HCT116 (cell line): ENCODE measurements at regions not wholly inside any gene's neighbourhood (a gene's known extent, or its start where the extent isn't known, plus 50 kb on each side); places are given as distances from the start of the nearest gene placed in this dataset.

Experiments
- ATAC-seq: fragments of 200-7000 bp; cut with Tn5 transposase; 2 replicates; pipeline ENCODE4 v1.9.1; 2020; ENCODE audit warnings: mild to moderate bottlenecking, moderate library complexity
- BruUV-seq: library from RNA; stranded (reverse); fragments of 400-500 nt; replicated peaks from 2 replicates; lab custom pipeline; 2021; lab: Mats Ljungman, UMichigan
- CTCF ChIA-PET: fragments of 300-600 bp; sonication (Branson Sonifier 250); formaldehyde crosslinking; loops from one replicate; lab custom pipeline; 2021; ENCODE audit warnings: antibody characterized with exemption; lab: Charles Lee
- POLR2A ChIA-PET: fragments of 300-600, 350-600 bp; sonication (Branson Sonifier 250); formaldehyde crosslinking; loops from one replicate; lab custom pipeline; 2021; ENCODE audit warnings: antibody characterized with exemption; lab: Charles Lee
- RAD21 ChIA-PET, 2 experiments: fragments of 300-600 bp; sonication (Branson Sonifier 250); formaldehyde crosslinking; loops; one replicate each; lab custom pipeline; 2023; ENCODE audit warnings: low total read pairs in 2 of 2; ENCODE audit not compliant: uncharacterized antibody in 2 of 2, unreplicated experiment in 2 of 2, low non-redundant PET in 1 of 2; lab: Charles Lee
- DNase-seq: peaks from one replicate; pipeline ENCODE4 v3.0.0-alpha.2; 2010; ENCODE audit warnings: low read depth, low spot score
- H2AFZ ChIP-seq: fragments of 200-600 bp; shearing (Covaris generic), sonication (generic); 2 replicates; pipeline ENCODE4 v1.6.1; 2017; ENCODE audit warnings: low read depth, mixed run types, mixed read lengths, antibody characterized with exemption, low read length; ENCODE audit not compliant: poor library complexity, severe bottlenecking
- H3K27ac ChIP-seq: 2 replicates; pipeline ENCODE4 v1.5.1; 2012; ENCODE audit warnings: low read depth, low read length
- H3K27me3 ChIP-seq: fragments of 200-600 bp; sonication (generic); 2 replicates; pipeline ENCODE4 v1.6.1; 2016; ENCODE audit warnings: mixed run types, low read length, mixed read lengths; ENCODE audit not compliant: insufficient read depth
- H3K36me3 ChIP-seq, 2 experiments: fragments of 200-500 bp in 1 of 2; fragments of 200-600 bp in 1 of 2; sonication (Bioruptor generic) in 1 of 2; sonication (generic) in 1 of 2; 2 replicates each; pipeline versions ENCODE4 v1.5.1 to v1.6.1; 2014 to 2016; ENCODE audit warnings: low read length in 2 of 2, inconsistent platforms in 1 of 2, mixed read lengths in 1 of 2, mixed run types in 1 of 2; ENCODE audit not compliant: insufficient read depth in 2 of 2, control insufficient read depth in 1 of 2
- H3K4me1 ChIP-seq, 2 experiments: fragments of 200-600 bp in 1 of 2; sonication (generic) in 1 of 2; 2 replicates each; pipeline versions ENCODE4 v1.5.1 to v1.6.1; 2012 to 2017; ENCODE audit warnings: low read length in 2 of 2, inconsistent platforms in 1 of 2, mild to moderate bottlenecking in 1 of 2, mixed read lengths in 1 of 2, mixed run types in 1 of 2, moderate library complexity in 1 of 2; ENCODE audit not compliant: insufficient read depth in 2 of 2, control insufficient read depth in 1 of 2
- H3K4me2 ChIP-seq: fragments of 200-600 bp; sonication (generic); 2 replicates; pipeline ENCODE4 v1.6.1; 2017; ENCODE audit warnings: mixed run types, low read length, mixed read lengths
- H3K4me3 ChIP-seq, 2 experiments: fragments of 200-600 bp in 1 of 2; sonication (generic) in 1 of 2; replicated peaks in 1 of 2; 2 replicates each; pipeline ENCODE4 v1.5.1; 2011 to 2016; ENCODE audit warnings: low read length in 2 of 2, control low read depth in 1 of 2, low read depth in 1 of 2, mild to moderate bottlenecking in 1 of 2, mixed read lengths in 1 of 2, mixed run types in 1 of 2
- H3K79me2 ChIP-seq: fragments of 200-600 bp; sonication (generic); 2 replicates; pipeline ENCODE4 v1.6.1; 2017; ENCODE audit warnings: mild to moderate bottlenecking, mixed run types, low read length, moderate library complexity, mixed read lengths; ENCODE audit not compliant: insufficient read depth
- H3K9ac ChIP-seq: fragments of 200-600 bp; sonication (generic); 2 replicates; pipeline ENCODE4 v1.6.1; 2016; ENCODE audit warnings: low read length, mixed read lengths
- H3K9me2 ChIP-seq: fragments of 200-600 bp; sonication (generic), shearing (Covaris generic); 2 replicates; pipeline ENCODE4 v1.6.1; 2017; ENCODE audit warnings: mixed run types, mild to moderate bottlenecking, moderate library complexity; ENCODE audit not compliant: insufficient read depth
- H3K9me3 ChIP-seq, 2 experiments: fragments of 200-500 bp in 1 of 2; fragments of 200-600 bp in 1 of 2; sonication (Bioruptor generic) in 1 of 2; sonication (generic) in 1 of 2; 2 replicates each; pipeline ENCODE4 v1.6.1; 2014 to 2017; ENCODE audit warnings: low read length in 2 of 2, mixed read lengths in 2 of 2, inconsistent platforms in 1 of 2, low read depth in 1 of 2, mild to moderate bottlenecking in 1 of 2, mixed run types in 1 of 2, moderate library complexity in 1 of 2; ENCODE audit not compliant: control insufficient read depth in 1 of 2, insufficient read depth in 1 of 2
- H4K20me1 ChIP-seq: fragments of 200-600 bp; sonication (generic), shearing (Covaris generic); 2 replicates; pipeline ENCODE4 v1.6.1; 2017; ENCODE audit warnings: mixed run types, mild to moderate bottlenecking, moderate library complexity; ENCODE audit not compliant: insufficient read depth
- CBX3 ChIP-seq: IDR thresholded peaks from 2 replicates; pipeline ENCODE4 v1.6.1; 2012; ENCODE audit warnings: low read depth
- CEBPB ChIP-seq: IDR thresholded peaks from 2 replicates; pipeline ENCODE4 v1.6.1; 2012; ENCODE audit warnings: low read depth
- CTCF ChIP-seq, 3 experiments: fragments of 200-600 bp in 1 of 3; sonication (generic) in 1 of 3; IDR thresholded peaks in 2 of 3; conservative IDR thresholded peaks in 1 of 3; 2 replicates each; pipeline ENCODE4 v1.5.1; 2012 to 2017; ENCODE audit warnings: low read depth in 2 of 3, low read length in 2 of 3, antibody characterized with exemption in 1 of 3, borderline replicate concordance in 1 of 3, control low read depth in 1 of 3, mild to moderate bottlenecking in 1 of 3, mixed read lengths in 1 of 3, mixed run types in 1 of 3, moderate library complexity in 1 of 3; ENCODE audit not compliant: insufficient read depth in 1 of 3
- EGR1 ChIP-seq: IDR thresholded peaks from 2 replicates; pipeline ENCODE4 v1.6.1; 2012; ENCODE audit warnings: low read depth
- EZH2phosphoT487 ChIP-seq: fragments of 200-600 bp; IDR thresholded peaks from 2 replicates; pipeline ENCODE4 v1.6.1; 2018; ENCODE audit warnings: antibody characterized with exemption, borderline replicate concordance
- FOSL1 ChIP-seq: IDR thresholded peaks from 2 replicates; pipeline ENCODE4 v1.6.1; 2012; ENCODE audit warnings: low read depth
- JUND ChIP-seq: IDR thresholded peaks from 2 replicates; pipeline ENCODE4 v1.6.1; 2012
- POLR2A ChIP-seq: IDR thresholded peaks from 2 replicates; pipeline ENCODE4 v1.7.0; 2011; ENCODE audit warnings: borderline replicate concordance; ENCODE audit not compliant: insufficient read depth, insufficient read length; ENCODE audit errors: extremely low read depth
- POLR2AphosphoS5 ChIP-seq: IDR thresholded peaks from 2 replicates; pipeline ENCODE4 v1.6.1; 2011; ENCODE audit warnings: mild to moderate bottlenecking, low read depth, low read length, moderate library complexity
- SIN3A ChIP-seq: IDR thresholded peaks from 2 replicates; pipeline ENCODE4 v1.6.1; 2012; ENCODE audit warnings: low read depth
- SRF ChIP-seq: IDR thresholded peaks from 2 replicates; pipeline ENCODE4 v1.6.1; 2012; ENCODE audit warnings: low read depth
- TCF7L2 ChIP-seq: IDR thresholded peaks from 2 replicates; pipeline ENCODE4 v1.7.0; 2011; ENCODE audit warnings: borderline replicate concordance, inconsistent platforms; ENCODE audit not compliant: insufficient read depth, insufficient read length; ENCODE audit errors: extremely low read depth
- ZNF274 ChIP-seq: fragments of 200-500 bp; sonication (Bioruptor generic); IDR thresholded peaks from 2 replicates; pipeline ENCODE4 v1.6.1; 2014; ENCODE audit warnings: mild to moderate bottlenecking, low read depth, low read length, inconsistent platforms
- intact Hi-C: fragments of 100-400 bp; cut with micrococcal nuclease; formaldehyde crosslinking; loops from 2 replicates; pipeline ENCODE4 v1.10.0; 2022
- TF ChIP-seq, protein P1 (sequence below): IDR thresholded peaks from 2 replicates; pipeline ENCODE4 v1.6.1; 2012
- TF ChIP-seq, protein P2 (sequence below): IDR thresholded peaks from 2 replicates; pipeline ENCODE4 v1.6.1; 2012; ENCODE audit warnings: low read depth

DNA sequence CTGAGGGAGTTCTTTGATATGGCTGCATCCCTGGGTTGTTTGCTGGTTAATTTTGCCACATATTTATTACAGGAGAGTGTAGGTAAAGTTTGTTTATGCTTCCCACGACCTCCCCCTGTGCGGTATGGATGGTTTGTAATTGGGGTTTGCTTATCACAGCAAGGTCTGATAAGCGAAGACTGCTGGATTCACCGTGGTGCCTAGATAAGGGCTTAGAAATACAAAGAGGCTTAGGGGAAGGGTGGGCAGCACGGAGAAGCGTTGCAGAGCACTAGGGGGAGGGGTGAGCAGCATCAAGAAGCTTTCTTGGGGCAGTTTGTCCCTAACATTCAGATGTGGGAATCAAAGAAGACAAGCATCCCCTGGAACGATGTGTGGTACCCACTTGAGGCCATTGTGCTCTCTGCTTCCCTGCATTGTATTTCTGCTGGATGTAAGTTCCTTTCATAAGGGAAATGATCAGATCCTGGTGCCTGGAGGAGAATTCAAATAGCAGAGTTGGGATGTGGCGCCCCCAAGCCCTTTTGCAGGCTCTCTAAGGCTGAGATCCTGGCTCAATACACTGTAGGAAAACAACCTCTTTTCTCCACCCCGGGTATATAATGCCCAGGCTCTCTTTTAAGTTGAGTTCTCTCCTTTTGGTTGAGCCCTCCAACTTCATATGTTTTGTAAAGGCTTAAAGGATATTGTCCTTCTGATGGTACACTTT is 598.1 kb upstream of the ADGRL4 start:
- Histone ChIP-seq H3K9ac (no peak overlapping the region), H3K4me2 (no peak overlapping the region), H3K36me3 (no peaks in the 10 kb centered on the region)
- RAD21 ChIA-PET, result no interaction called here
- TF ChIP-seq TCF7L2 (no peak), CBX3 (no peak), ZNF274 (no peak), CEBPB (no peak), EGR1 (no peak), EZH2phosphoT487 (no peak), JUND (no peak), SRF (no peak), CTCF (IDR thresholded peaks at IDR 0.05 in 2 of 3, conservative IDR thresholded peaks at IDR 0.05 in 1 of 3; ENCODE audit: borderline replicate concordance in 1 of 3, insufficient read depth in 1 of 3, low read depth in 2 of 3, low read length in 2 of 3) (no peak), POLR2AphosphoS5 (no peak), POLR2A (no peak), SIN3A (no peak), FOSL1 (no peak)
- TF ChIP-seq, protein P1, sequence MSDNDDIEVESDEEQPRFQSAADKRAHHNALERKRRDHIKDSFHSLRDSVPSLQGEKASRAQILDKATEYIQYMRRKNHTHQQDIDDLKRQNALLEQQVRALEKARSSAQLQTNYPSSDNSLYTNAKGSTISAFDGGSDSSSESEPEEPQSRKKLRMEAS, result no peak
- TF ChIP-seq, protein P2, sequence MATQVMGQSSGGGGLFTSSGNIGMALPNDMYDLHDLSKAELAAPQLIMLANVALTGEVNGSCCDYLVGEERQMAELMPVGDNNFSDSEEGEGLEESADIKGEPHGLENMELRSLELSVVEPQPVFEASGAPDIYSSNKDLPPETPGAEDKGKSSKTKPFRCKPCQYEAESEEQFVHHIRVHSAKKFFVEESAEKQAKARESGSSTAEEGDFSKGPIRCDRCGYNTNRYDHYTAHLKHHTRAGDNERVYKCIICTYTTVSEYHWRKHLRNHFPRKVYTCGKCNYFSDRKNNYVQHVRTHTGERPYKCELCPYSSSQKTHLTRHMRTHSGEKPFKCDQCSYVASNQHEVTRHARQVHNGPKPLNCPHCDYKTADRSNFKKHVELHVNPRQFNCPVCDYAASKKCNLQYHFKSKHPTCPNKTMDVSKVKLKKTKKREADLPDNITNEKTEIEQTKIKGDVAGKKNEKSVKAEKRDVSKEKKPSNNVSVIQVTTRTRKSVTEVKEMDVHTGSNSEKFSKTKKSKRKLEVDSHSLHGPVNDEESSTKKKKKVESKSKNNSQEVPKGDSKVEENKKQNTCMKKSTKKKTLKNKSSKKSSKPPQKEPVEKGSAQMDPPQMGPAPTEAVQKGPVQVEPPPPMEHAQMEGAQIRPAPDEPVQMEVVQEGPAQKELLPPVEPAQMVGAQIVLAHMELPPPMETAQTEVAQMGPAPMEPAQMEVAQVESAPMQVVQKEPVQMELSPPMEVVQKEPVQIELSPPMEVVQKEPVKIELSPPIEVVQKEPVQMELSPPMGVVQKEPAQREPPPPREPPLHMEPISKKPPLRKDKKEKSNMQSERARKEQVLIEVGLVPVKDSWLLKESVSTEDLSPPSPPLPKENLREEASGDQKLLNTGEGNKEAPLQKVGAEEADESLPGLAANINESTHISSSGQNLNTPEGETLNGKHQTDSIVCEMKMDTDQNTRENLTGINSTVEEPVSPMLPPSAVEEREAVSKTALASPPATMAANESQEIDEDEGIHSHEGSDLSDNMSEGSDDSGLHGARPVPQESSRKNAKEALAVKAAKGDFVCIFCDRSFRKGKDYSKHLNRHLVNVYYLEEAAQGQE, result no peak
- TF ChIP-seq, all 23 proteins: peak for 0
- intact Hi-C loops, result no loop called here
- POLR2A ChIA-PET, result no interaction called here
- Histone ChIP-seq H3K4me3 (no peak overlapping the region), H4K20me1 (no peaks in the 10 kb centered on the region), H2AFZ (no peak overlapping the region), H3K27me3 (no peaks in the 10 kb centered on the region), H3K79me2 (no peaks in the 10 kb centered on the region), H3K9me2 (no peaks in the 10 kb centered on the region), H3K27ac (no peak overlapping the region), H3K4me1 (no peaks in the 10 kb centered on the region), H3K9me3 (0 out of 4 replicates have a peak, but pooled peaks cover 0 to 3% of the 10 kb centered on the region in 2 experiments)
- no TSS peak for BruUV-seq
- ATAC-seq (no peak), DNase-seq (no peak)
- CTCF ChIA-PET, result no interaction called here
